ENCODE measurements at regions not wholly inside any gene's neighbourhood (a gene's known extent, or its start where the extent isn't known, plus 50 kb on each side); places are given as distances from the start of the nearest gene placed in this dataset.

DNA sequence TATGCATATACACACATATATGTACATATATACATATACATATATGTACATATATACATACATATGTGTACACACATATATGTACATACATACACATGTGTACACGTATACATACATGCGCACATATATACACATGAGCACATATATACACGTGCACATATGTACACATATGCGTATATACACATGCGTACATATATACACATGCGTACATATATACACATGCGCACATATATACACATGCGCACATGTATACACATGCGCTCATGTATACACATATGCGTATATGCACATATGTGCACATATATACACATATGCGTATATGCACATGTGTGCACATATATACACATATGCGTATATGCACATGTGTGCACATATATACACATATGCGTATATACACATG lies 353.0 kb downstream of the EDEM1 start:
- TF ChIP-seq, protein P1, sequence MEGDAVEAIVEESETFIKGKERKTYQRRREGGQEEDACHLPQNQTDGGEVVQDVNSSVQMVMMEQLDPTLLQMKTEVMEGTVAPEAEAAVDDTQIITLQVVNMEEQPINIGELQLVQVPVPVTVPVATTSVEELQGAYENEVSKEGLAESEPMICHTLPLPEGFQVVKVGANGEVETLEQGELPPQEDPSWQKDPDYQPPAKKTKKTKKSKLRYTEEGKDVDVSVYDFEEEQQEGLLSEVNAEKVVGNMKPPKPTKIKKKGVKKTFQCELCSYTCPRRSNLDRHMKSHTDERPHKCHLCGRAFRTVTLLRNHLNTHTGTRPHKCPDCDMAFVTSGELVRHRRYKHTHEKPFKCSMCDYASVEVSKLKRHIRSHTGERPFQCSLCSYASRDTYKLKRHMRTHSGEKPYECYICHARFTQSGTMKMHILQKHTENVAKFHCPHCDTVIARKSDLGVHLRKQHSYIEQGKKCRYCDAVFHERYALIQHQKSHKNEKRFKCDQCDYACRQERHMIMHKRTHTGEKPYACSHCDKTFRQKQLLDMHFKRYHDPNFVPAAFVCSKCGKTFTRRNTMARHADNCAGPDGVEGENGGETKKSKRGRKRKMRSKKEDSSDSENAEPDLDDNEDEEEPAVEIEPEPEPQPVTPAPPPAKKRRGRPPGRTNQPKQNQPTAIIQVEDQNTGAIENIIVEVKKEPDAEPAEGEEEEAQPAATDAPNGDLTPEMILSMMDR (conservative IDR thresholded peaks at IDR 0.05) = no peak
- H3K36me3 Mint-ChIP-seq = no peaks in the 10 kb centered on the region
- no peaks in the 10 kb centered on the region for H3K4me1 Mint-ChIP-seq (ENCODE audit: unreplicated experiment)
- H3K27me3 Mint-ChIP-seq = no peaks in the 10 kb centered on the region
- H3K4me3 Mint-ChIP-seq = no peak overlapping the region
- H3K9me3 Mint-ChIP-seq = peaks cover 5% of the 10 kb centered on the region
- DNase-seq (ENCODE audit: extremely low spot score, unreplicated experiment) = no peak
- H3K27ac Mint-ChIP-seq = no peak overlapping the region

DNA sequence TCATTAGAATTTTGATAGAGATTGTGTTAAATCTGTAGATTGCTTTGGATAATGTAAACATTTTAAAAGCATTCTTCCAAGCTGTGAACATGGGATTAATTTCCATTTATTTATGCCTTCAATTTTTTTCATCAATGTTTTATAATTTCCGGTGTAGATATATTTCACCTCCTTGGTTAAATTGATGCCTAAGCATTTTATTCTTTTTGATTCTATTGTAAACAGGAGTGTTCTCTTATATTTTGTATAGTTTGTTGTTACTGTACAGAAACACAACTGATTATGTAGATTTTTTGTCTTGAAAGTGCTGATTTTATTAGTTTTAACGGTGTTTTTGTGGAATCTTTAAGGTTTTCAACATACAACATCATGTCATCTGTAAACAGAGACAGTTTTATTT lies 355.0 kb downstream of the EDEM1 start:
- no peak for DNase-seq (ENCODE audit: extremely low spot score, unreplicated experiment)
- Mint-ChIP-seq H3K9me3 (peaks cover 5% of the 10 kb centered on the region), H3K27me3 (no peaks in the 10 kb centered on the region), H3K27ac (no peak overlapping the region), H3K4me1 (ENCODE audit: unreplicated experiment) (no peaks in the 10 kb centered on the region), H3K36me3 (no peaks in the 10 kb centered on the region), H3K4me3 (no peak overlapping the region)
- TF ChIP-seq, protein P1 (conservative IDR thresholded peaks at IDR 0.05) = no peak

- H3K36me3 Mint-ChIP-seq = no peaks in the 10 kb centered on the region
- no peak overlapping the region for H3K27ac Mint-ChIP-seq
- TF ChIP-seq, protein P1 (conservative IDR thresholded peaks at IDR 0.05) = no peak
- DNase-seq (ENCODE audit: extremely low spot score, unreplicated experiment) = no peak
- H3K4me3 Mint-ChIP-seq = no peak overlapping the region
- no peaks in the 10 kb centered on the region for H3K27me3 Mint-ChIP-seq
- H3K9me3 Mint-ChIP-seq = peaks cover 5% of the 10 kb centered on the region
- no peaks in the 10 kb centered on the region for H3K4me1 Mint-ChIP-seq (ENCODE audit: unreplicated experiment)
These were observed 355.5 kb downstream of the EDEM1 start for GRCh38 chr3:5543047-5543446.

GRCh38 chr3:5545719-5546118 lies 358.2 kb downstream of the EDEM1 start:
- DNase-seq (ENCODE audit: extremely low spot score, unreplicated experiment) = no peak
- no peaks in the 10 kb centered on the region for H3K36me3 Mint-ChIP-seq
- no peaks in the 10 kb centered on the region for H3K4me1 Mint-ChIP-seq (ENCODE audit: unreplicated experiment)
- H3K27ac Mint-ChIP-seq = no peak overlapping the region
- H3K27me3 Mint-ChIP-seq = peaks cover 3% of the 10 kb centered on the region
- no peak overlapping the region for H3K4me3 Mint-ChIP-seq
- TF ChIP-seq, protein P1 (conservative IDR thresholded peaks at IDR 0.05) = no peak
- H3K9me3 Mint-ChIP-seq = no peaks in the 10 kb centered on the region

- H3K27me3 Mint-ChIP-seq = peaks cover 3% of the 10 kb centered on the region
- H3K36me3 Mint-ChIP-seq = no peaks in the 10 kb centered on the region
- no peak overlapping the region for H3K4me3 Mint-ChIP-seq
- TF ChIP-seq, protein P1 (conservative IDR thresholded peaks at IDR 0.05) = no peak
- no peaks in the 10 kb centered on the region for H3K4me1 Mint-ChIP-seq (ENCODE audit: unreplicated experiment)
- peaks cover 6% of the 10 kb centered on the region for H3K9me3 Mint-ChIP-seq
- DNase-seq (ENCODE audit: extremely low spot score, unreplicated experiment) = no peak
- H3K27ac Mint-ChIP-seq = no peak overlapping the region
These were observed 365.7 kb downstream of the EDEM1 start for GRCh38 chr3:5553203-5553602.

DNA sequence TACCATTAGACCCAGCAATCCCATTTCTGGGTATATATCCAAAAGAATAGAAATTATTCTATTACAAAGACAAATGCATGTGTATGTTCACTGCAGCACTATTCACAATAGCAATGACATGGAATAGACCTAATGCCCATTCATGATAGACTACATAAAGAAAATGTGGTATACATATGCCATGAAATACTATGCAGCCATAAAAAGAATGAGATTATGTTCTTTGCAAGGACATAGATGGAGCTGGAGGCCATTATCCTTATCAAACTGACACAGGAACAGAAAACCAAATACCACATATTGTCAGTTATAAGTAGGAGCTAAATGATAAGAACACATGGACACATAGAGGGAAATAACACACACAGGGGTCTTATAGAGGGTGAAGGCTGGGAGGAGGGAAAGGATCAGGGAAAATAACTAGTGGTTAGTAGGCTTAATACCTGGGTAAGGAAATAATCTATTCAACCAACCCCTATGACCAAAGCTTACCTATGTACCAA lies 366.8 kb downstream of the EDEM1 start:
- peaks cover 6% of the 10 kb centered on the region for H3K9me3 Mint-ChIP-seq
- H3K27ac Mint-ChIP-seq = no peak overlapping the region
- no peak for DNase-seq (ENCODE audit: extremely low spot score, unreplicated experiment)
- H3K4me1 Mint-ChIP-seq (ENCODE audit: unreplicated experiment) = no peaks in the 10 kb centered on the region
- TF ChIP-seq, protein P1 (conservative IDR thresholded peaks at IDR 0.05) = no peak
- H3K27me3 Mint-ChIP-seq = peaks cover 3% of the 10 kb centered on the region
- no peak overlapping the region for H3K4me3 Mint-ChIP-seq
- no peaks in the 10 kb centered on the region for H3K36me3 Mint-ChIP-seq
